ENCODE measurements at regions not wholly inside any gene's neighbourhood (a gene's known extent, or its start where the extent isn't known, plus 50 kb on each side); places are given as distances from the start of the nearest gene placed in this dataset.

GRCh38 chr12:46959502-46959901 is 119.9 kb upstream of the PCED1B start:
- no peaks in the 10 kb centered on the region for H3K27me3 Mint-ChIP-seq (ENCODE audit: insufficient read depth)
- DNase-seq = peak; percentile 97
- H3K4me3 Mint-ChIP-seq = no peak overlapping the region
- no peaks in the 10 kb centered on the region for H3K9me3 Mint-ChIP-seq
- peaks cover 8% of the 10 kb centered on the region; the same call in 1 of the 2 replicates for H3K36me3 Mint-ChIP-seq (ENCODE audit: low read depth)
- peak overlapping the region; percentile 37 for H3K27ac Mint-ChIP-seq
- H3K4me1 Mint-ChIP-seq (ENCODE audit: low read depth) = peaks cover 93% of the 10 kb centered on the region
- no peak for TF ChIP-seq CTCF (IDR thresholded peaks at IDR 0.05)

GRCh38 chr12:46960681-46961080 is 118.7 kb upstream of the PCED1B start:
- Mint-ChIP-seq H3K27ac (peak overlapping the region; percentile 41; the same call in 1 of the 2 replicates), H3K36me3 (ENCODE audit: low read depth) (peaks cover 4% of the 10 kb centered on the region; the same call in 1 of the 2 replicates), H3K27me3 (ENCODE audit: insufficient read depth) (no peaks in the 10 kb centered on the region; the same call in 1 of the 2 replicates), H3K9me3 (no peaks in the 10 kb centered on the region), H3K4me1 (ENCODE audit: low read depth) (peaks cover 93% of the 10 kb centered on the region), H3K4me3 (no peak overlapping the region)
- no peak for TF ChIP-seq CTCF (IDR thresholded peaks at IDR 0.05)
- DNase-seq = no peak

GRCh38 chr12:46963191-46963590 is 116.2 kb upstream of the PCED1B start:
- DNase-seq = no peak
- Mint-ChIP-seq H3K9me3 (no peaks in the 10 kb centered on the region), H3K36me3 (ENCODE audit: low read depth) (no peaks in the 10 kb centered on the region), H3K4me1 (ENCODE audit: low read depth) (peaks cover 77% of the 10 kb centered on the region), H3K4me3 (no peak overlapping the region), H3K27ac (peak overlapping the region; percentile 89), H3K27me3 (ENCODE audit: insufficient read depth) (no peaks in the 10 kb centered on the region; the same call in 1 of the 2 replicates)
- no peak for TF ChIP-seq CTCF (IDR thresholded peaks at IDR 0.05)

GRCh38 chr12:46963977-46964971 is 115.1 kb upstream of the PCED1B start:
- no peaks in the 10 kb centered on the region; the same call in 1 of the 2 replicates for H3K27me3 Mint-ChIP-seq (ENCODE audit: insufficient read depth)
- H3K4me1 Mint-ChIP-seq (ENCODE audit: low read depth) = peaks cover 66% of the 10 kb centered on the region
- peak overlapping the region; percentile 89 for H3K27ac Mint-ChIP-seq
- peak overlapping the region; percentile 74 for H3K4me3 Mint-ChIP-seq
- H3K9me3 Mint-ChIP-seq = no peaks in the 10 kb centered on the region
- DNase-seq = peak; percentile 79
- no peaks in the 10 kb centered on the region for H3K36me3 Mint-ChIP-seq (ENCODE audit: low read depth)
- no peak for TF ChIP-seq CTCF (IDR thresholded peaks at IDR 0.05)

- H3K9me3 Mint-ChIP-seq = no peaks in the 10 kb centered on the region
- peak overlapping the region; percentile 89 for H3K27ac Mint-ChIP-seq
- H3K4me3 Mint-ChIP-seq = peak overlapping the region; percentile 74
- no peak for TF ChIP-seq CTCF (IDR thresholded peaks at IDR 0.05)
- no peaks in the 10 kb centered on the region for H3K36me3 Mint-ChIP-seq (ENCODE audit: low read depth)
- H3K4me1 Mint-ChIP-seq (ENCODE audit: low read depth) = peaks cover 60% of the 10 kb centered on the region
- no peaks in the 10 kb centered on the region; the same call in 1 of the 2 replicates for H3K27me3 Mint-ChIP-seq (ENCODE audit: insufficient read depth)
- DNase-seq = no peak
Observed at GRCh38 chr12:46965137-46965536, 114.3 kb upstream of the PCED1B start.

All from HFFc6 (cell line).